ENCODE measurements at regions not wholly inside any gene's neighbourhood (a gene's known extent, or its start where the extent isn't known, plus 50 kb on each side); places are given as distances from the start of the nearest gene placed in this dataset.

GRCh38 chr16:51569203-51569931 is 418.3 kb upstream of the SALL1 start:
- Mint-ChIP-seq H3K36me3 (ENCODE audit: low read depth) (no peaks in the 10 kb centered on the region), H3K9me3 (peaks cover 51% of the 10 kb centered on the region), H3K4me3 (ENCODE audit: low read depth) (no peak overlapping the region), H3K27ac (no peak overlapping the region), H3K4me1 (ENCODE audit: low read depth) (no peaks in the 10 kb centered on the region), H3K27me3 (ENCODE audit: low read depth) (no peaks in the 10 kb centered on the region)
- intact Hi-C loops (cut with micrococcal nuclease), result no loop called here
- no peak for DNase-seq (ENCODE audit: low spot score)

GRCh38 chr16:51567911-51568310 is 416.8 kb upstream of the SALL1 start:
- H3K36me3 Mint-ChIP-seq (ENCODE audit: low read depth), result no peaks in the 10 kb centered on the region

GRCh38 chr16:51565184-51565583 is 414.1 kb upstream of the SALL1 start:
- peaks cover 37% of the 10 kb centered on the region for H3K9me3 Mint-ChIP-seq
- DNase-seq (ENCODE audit: low spot score), result no peak
- no peaks in the 10 kb centered on the region for H3K4me1 Mint-ChIP-seq (ENCODE audit: low read depth)
- H3K27ac Mint-ChIP-seq, result no peak overlapping the region
- H3K27me3 Mint-ChIP-seq (ENCODE audit: low read depth), result no peaks in the 10 kb centered on the region
- H3K36me3 Mint-ChIP-seq (ENCODE audit: low read depth), result no peaks in the 10 kb centered on the region
- intact Hi-C loops (cut with micrococcal nuclease), result no loop called here
- H3K4me3 Mint-ChIP-seq (ENCODE audit: low read depth), result no peak overlapping the region

More at GRCh38 chr16:51567911-51568310, 416.8 kb upstream of the SALL1 start:
- DNase-seq (ENCODE audit: low spot score), result no peak
- peaks cover 52% of the 10 kb centered on the region for H3K9me3 Mint-ChIP-seq
- intact Hi-C loops (cut with micrococcal nuclease), result no loop called here
- H3K4me1 Mint-ChIP-seq (ENCODE audit: low read depth), result no peaks in the 10 kb centered on the region
- H3K27me3 Mint-ChIP-seq (ENCODE audit: low read depth), result no peaks in the 10 kb centered on the region
- no peak overlapping the region for H3K27ac Mint-ChIP-seq
- H3K4me3 Mint-ChIP-seq (ENCODE audit: low read depth), result no peak overlapping the region

DNA sequence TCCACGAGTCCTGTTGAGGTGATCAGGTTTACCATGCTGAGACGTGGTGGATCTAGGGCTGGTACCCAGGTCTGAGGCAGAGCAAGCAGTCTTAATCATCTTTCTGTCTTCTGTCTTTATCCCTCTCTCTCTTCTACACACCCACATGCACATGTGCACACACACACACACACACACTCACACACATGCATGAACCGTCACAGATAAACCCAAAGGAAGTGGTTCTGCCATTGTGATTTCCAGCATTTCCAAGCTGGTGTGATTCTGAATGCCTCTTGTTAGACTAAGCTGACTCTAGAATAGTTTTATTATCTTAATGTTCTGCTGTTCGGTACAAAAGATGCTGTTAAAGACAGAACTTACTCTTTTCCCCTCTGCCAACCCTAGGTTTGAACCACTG is 411.8 kb upstream of the SALL1 start:
- Mint-ChIP-seq H3K27me3 (ENCODE audit: low read depth) (no peaks in the 10 kb centered on the region), H3K27ac (no peak overlapping the region), H3K9me3 (peaks cover 41% of the 10 kb centered on the region), H3K4me3 (ENCODE audit: low read depth) (no peak overlapping the region), H3K4me1 (ENCODE audit: low read depth) (no peaks in the 10 kb centered on the region), H3K36me3 (ENCODE audit: low read depth) (no peaks in the 10 kb centered on the region)
- DNase-seq (ENCODE audit: low spot score), result no peak
- intact Hi-C loops (cut with micrococcal nuclease), result no loop called here

GRCh38 chr16:51559901-51560300 is 408.8 kb upstream of the SALL1 start:
- Mint-ChIP-seq H3K27ac (no peak overlapping the region), H3K27me3 (ENCODE audit: low read depth) (no peaks in the 10 kb centered on the region), H3K36me3 (ENCODE audit: low read depth) (no peaks in the 10 kb centered on the region), H3K9me3 (peaks cover 34% of the 10 kb centered on the region), H3K4me1 (ENCODE audit: low read depth) (no peaks in the 10 kb centered on the region), H3K4me3 (ENCODE audit: low read depth) (no peak overlapping the region)
- intact Hi-C loops (cut with micrococcal nuclease), result no loop called here
- no peak for DNase-seq (ENCODE audit: low spot score)

GRCh38 chr16:51557670-51558069 is 406.6 kb upstream of the SALL1 start:
- intact Hi-C loops (cut with micrococcal nuclease), result no loop called here
- DNase-seq (ENCODE audit: low spot score), result no peak

DNA sequence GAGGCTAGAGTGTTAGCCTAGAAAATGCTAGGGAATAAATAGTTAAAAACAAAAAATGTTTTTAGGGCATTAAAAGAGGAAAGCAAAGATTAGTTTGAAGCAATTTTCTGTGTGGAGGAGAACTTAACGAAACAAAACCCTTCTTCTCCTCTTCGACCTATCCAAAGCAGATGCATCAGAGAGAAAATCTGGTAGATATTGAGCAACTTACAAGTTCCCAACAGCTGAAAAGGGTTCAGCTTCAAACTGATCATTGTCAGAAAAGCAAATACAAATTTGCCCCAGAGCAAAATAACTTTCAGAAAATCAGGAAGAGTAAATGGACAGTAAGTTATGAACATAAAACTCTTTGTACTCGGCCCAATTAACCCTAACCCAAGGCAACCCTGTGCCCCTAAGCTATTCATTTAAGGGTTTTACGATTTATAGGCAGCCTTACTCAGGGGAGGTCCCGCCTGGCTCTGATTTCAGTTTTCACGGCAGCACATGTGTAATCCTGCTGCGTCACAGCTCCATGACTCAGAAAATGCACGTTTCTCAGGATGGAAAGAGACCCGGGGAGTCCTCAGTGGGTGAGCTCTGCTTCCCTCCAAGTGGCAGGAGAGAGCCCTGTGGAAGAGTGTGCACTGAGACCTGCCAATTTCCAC is 405.7 kb upstream of the SALL1 start:
- DNase-seq (ENCODE audit: low spot score), result no peak
- intact Hi-C loops (cut with micrococcal nuclease), result no loop called here

More at GRCh38 chr16:51557670-51558069, 406.6 kb upstream of the SALL1 start:
- Mint-ChIP-seq H3K36me3 (ENCODE audit: low read depth) (no peaks in the 10 kb centered on the region), H3K4me1 (ENCODE audit: low read depth) (no peaks in the 10 kb centered on the region), H3K9me3 (peaks cover 27% of the 10 kb centered on the region), H3K4me3 (ENCODE audit: low read depth) (no peak overlapping the region), H3K27me3 (ENCODE audit: low read depth) (no peaks in the 10 kb centered on the region), H3K27ac (no peak overlapping the region)

DNA sequence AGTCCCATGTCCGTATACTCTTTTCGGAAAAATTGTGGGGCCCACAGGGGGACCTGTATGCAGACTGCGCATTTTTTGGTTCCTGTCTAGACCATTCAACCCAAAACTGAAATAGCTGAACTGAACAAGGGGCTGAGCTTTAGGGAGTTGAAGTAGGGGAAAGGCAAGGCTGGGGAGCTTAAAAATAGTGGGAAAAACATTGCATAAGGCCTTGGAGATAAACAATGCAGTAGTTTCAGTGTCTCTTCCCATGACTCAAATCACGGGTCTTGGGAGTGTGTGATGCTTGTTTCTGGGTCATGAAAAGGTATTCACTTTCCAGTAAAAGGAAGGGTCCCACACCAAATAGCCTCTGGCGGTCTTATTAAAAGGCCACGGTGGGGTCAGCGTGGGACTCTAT is 402.8 kb upstream of the SALL1 start:
- Mint-ChIP-seq H3K4me3 (ENCODE audit: low read depth) (no peak overlapping the region), H3K27ac (no peak overlapping the region), H3K36me3 (ENCODE audit: low read depth) (no peaks in the 10 kb centered on the region), H3K27me3 (ENCODE audit: low read depth) (no peaks in the 10 kb centered on the region), H3K4me1 (ENCODE audit: low read depth) (no peaks in the 10 kb centered on the region), H3K9me3 (peaks cover 25% of the 10 kb centered on the region)
- no peak for DNase-seq (ENCODE audit: low spot score)
- intact Hi-C loops (cut with micrococcal nuclease), result no loop called here

More for the DNA sequence above, 405.7 kb upstream of the SALL1 start:
- H3K9me3 Mint-ChIP-seq, result peaks cover 27% of the 10 kb centered on the region
- no peaks in the 10 kb centered on the region for H3K27me3 Mint-ChIP-seq (ENCODE audit: low read depth)
- no peaks in the 10 kb centered on the region for H3K36me3 Mint-ChIP-seq (ENCODE audit: low read depth)
- H3K4me3 Mint-ChIP-seq (ENCODE audit: low read depth), result no peak overlapping the region
- no peaks in the 10 kb centered on the region for H3K4me1 Mint-ChIP-seq (ENCODE audit: low read depth)
- H3K27ac Mint-ChIP-seq, result no peak overlapping the region

- H3K36me3 Mint-ChIP-seq (ENCODE audit: low read depth), result no peaks in the 10 kb centered on the region
- H3K4me3 Mint-ChIP-seq (ENCODE audit: low read depth), result no peak overlapping the region
- no peak overlapping the region for H3K27ac Mint-ChIP-seq
- no peaks in the 10 kb centered on the region for H3K27me3 Mint-ChIP-seq (ENCODE audit: low read depth)
- no peaks in the 10 kb centered on the region for H3K4me1 Mint-ChIP-seq (ENCODE audit: low read depth)
- H3K9me3 Mint-ChIP-seq, result peaks cover 25% of the 10 kb centered on the region
- intact Hi-C loops (cut with micrococcal nuclease), result no loop called here
- no peak for DNase-seq (ENCODE audit: low spot score)
These were observed 402.2 kb upstream of the SALL1 start for GRCh38 chr16:51553314-51553713.

DNA sequence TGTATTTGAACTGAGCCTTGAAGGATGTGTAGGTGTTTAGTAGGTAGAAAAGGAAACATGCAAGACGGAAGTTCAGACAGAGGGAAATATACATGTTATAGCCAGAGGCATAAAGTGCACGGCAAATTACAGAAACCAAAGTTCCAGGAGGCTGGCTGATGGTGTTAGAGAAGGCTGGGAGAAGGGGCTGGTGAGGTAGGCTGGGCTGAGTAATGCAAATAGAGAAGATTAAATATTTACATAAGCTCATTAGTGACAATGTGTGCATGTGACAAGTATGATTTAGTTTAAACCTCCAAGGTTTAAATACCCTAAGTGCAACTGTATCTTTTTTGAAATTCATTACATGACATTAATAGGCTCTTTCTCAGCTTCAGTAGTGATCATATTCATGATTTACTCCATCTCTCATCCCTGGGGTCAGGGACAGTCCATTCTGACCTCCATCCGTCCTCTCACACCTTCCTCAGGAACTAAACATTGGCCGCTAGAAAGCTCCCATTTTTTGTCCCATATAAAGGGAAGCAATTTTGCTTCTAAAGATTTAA is 399.8 kb upstream of the SALL1 start:
- no peaks in the 10 kb centered on the region for H3K4me1 Mint-ChIP-seq (ENCODE audit: low read depth)
- no peaks in the 10 kb centered on the region for H3K36me3 Mint-ChIP-seq (ENCODE audit: low read depth)

GRCh38 chr16:51549836-51550235 is 398.8 kb upstream of the SALL1 start:
- Mint-ChIP-seq H3K27me3 (ENCODE audit: low read depth) (no peaks in the 10 kb centered on the region), H3K4me1 (ENCODE audit: low read depth) (no peaks in the 10 kb centered on the region), H3K27ac (no peak overlapping the region), H3K4me3 (ENCODE audit: low read depth) (no peak overlapping the region), H3K36me3 (ENCODE audit: low read depth) (no peaks in the 10 kb centered on the region), H3K9me3 (peaks cover 22% of the 10 kb centered on the region)
- no peak for DNase-seq (ENCODE audit: low spot score)
- intact Hi-C loops (cut with micrococcal nuclease), result no loop called here

More for the DNA sequence above, 399.8 kb upstream of the SALL1 start:
- Mint-ChIP-seq H3K4me3 (ENCODE audit: low read depth) (no peak overlapping the region), H3K27me3 (ENCODE audit: low read depth) (no peaks in the 10 kb centered on the region), H3K27ac (no peak overlapping the region), H3K9me3 (peaks cover 18% of the 10 kb centered on the region)
- intact Hi-C loops (cut with micrococcal nuclease), result no loop called here
- no peak for DNase-seq (ENCODE audit: low spot score)

DNA sequence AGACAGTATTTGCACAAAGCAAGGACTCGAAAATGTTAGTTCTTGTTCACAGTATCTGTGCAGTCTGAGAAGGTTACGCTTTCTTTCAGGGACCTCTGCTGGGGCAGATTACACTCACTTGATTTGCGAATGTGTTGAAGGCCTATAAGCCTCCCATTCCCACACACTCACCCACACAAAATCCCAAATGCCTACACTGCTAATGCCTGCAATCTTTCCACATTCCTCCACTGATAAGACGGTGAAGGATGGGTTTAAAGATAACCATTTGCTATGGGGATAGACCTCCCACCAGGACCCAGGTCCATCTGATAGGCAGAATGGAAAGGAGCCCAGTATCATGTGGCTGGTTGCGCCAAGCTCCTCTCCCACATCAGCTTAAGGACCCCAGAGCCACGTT is 394.9 kb upstream of the SALL1 start:
- no peak overlapping the region for H3K27ac Mint-ChIP-seq
- intact Hi-C loops (cut with micrococcal nuclease), result no loop called here
- no peak for DNase-seq (ENCODE audit: low spot score)
- no peak overlapping the region for H3K4me3 Mint-ChIP-seq (ENCODE audit: low read depth)
- H3K4me1 Mint-ChIP-seq (ENCODE audit: low read depth), result no peaks in the 10 kb centered on the region
- no peaks in the 10 kb centered on the region for H3K36me3 Mint-ChIP-seq (ENCODE audit: low read depth)
- H3K27me3 Mint-ChIP-seq (ENCODE audit: low read depth), result no peaks in the 10 kb centered on the region
- peaks cover 15% of the 10 kb centered on the region for H3K9me3 Mint-ChIP-seq

DNA sequence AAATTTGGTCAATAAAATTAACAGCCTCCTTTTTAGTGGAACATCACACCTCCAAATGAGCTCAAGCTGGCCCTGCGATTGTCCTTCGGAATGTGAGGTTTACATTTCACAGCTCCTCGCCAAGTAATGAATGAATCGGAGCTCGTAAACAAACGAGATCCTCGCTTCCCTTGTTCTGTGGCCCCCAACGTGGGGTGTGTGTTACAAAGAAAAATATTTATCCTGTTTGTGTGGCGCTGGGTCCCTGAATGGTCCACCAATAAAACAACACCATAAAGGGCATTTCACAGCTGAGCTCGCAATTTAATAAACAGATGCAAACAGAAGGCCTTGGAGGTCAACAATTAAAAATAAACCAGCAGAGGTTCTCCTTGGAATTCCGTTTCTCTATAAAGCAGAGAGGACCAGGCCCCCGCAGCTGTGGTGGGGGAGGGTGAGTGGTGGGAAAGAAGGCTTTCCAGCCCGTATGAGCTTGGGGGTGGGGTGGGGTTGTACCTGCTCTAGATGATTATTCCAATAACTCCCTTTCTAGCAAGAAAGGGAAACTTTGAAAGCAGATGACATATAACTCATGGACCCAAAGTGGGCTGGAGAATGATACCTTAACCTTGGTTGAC is 393.9 kb upstream of the SALL1 start:
- H3K27ac Mint-ChIP-seq, result no peak overlapping the region
- intact Hi-C loops (cut with micrococcal nuclease), result no loop called here

More for the DNA sequence above, 393.9 kb upstream of the SALL1 start:
- no peaks in the 10 kb centered on the region for H3K4me1 Mint-ChIP-seq (ENCODE audit: low read depth)
- H3K4me3 Mint-ChIP-seq (ENCODE audit: low read depth), result no peak overlapping the region
- H3K36me3 Mint-ChIP-seq (ENCODE audit: low read depth), result no peaks in the 10 kb centered on the region
- H3K9me3 Mint-ChIP-seq, result peaks cover 10% of the 10 kb centered on the region
- no peaks in the 10 kb centered on the region for H3K27me3 Mint-ChIP-seq (ENCODE audit: low read depth)
- DNase-seq (ENCODE audit: low spot score), result no peak
